ENCODE measurements at regions not wholly inside any gene's neighbourhood (a gene's known extent, or its start where the extent isn't known, plus 50 kb on each side); places are given as distances from the start of the nearest gene placed in this dataset.

DNA sequence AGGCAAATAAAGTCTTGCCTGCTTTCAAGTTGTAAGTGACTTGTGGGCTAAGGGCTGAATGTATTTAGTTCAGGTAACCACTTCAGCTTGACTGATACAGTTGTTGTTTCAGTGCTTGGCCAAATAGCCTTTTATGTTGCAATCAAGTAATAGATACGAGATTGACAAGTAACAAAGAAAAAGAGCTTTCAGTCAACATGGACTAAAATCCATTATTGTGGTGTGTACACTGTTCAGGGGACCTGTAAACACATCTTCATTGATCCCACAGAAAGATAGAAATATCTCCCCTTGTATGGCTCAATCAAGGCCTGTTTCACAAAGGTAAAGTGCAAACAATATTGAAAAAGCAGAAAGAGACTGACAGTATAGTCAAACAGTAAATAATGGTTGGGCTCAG is 224.8 kb upstream of the TMCO5A start:
- Histone ChIP-seq H3K36me3 (no peaks in the 10 kb centered on the region), H3K9me3 (no peaks in the 10 kb centered on the region), H3K4me3 (no peak overlapping the region), H3K27me3 (replicated peaks; ENCODE audit: insufficient read depth) (no peaks in the 10 kb centered on the region), H3K4me1 (replicated peaks) (no peaks in the 10 kb centered on the region), H3K27ac (no peak overlapping the region)
- no peak for DNase-seq (ENCODE audit: low spot score)
- intact Hi-C loops (cut with DNase I): no loop called here
- WGBS: 69% methylated on average over 1 of the region's 1 CpG
- TF ChIP-seq CTCF (IDR thresholded peaks at IDR 0.05): no peak
- TF ChIP-seq POLR2A (IDR thresholded peaks at IDR 0.05): no peak
- TF ChIP-seq POLR2AphosphoS5 (IDR thresholded peaks at IDR 0.05): no peak

DNA sequence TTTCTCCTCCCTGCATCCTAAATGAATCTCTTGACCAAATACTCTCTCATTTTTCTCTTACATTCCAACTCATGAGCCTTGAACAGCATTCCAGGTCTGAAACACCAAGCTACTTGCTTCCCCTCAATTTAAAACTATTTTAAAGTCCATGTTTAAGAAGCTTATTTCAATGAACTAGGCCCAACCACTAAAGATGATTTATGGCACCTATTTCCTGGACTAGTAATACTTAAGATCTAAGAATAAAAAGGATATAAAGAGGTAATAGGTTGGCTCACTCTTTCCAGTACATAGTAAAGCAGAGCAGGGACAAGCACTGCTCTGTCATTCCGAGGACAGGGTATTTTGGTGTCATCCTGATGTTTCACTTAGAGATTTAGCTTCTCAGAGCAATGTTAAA is 219.3 kb upstream of the TMCO5A start:
- 73% methylated on average over 1 of the region's 1 CpG for WGBS
- intact Hi-C loops (cut with DNase I): no loop called here

GRCh38 chr15:37720267-37720666 is 214.2 kb upstream of the TMCO5A start:
- Histone ChIP-seq H3K9me3 (no peaks in the 10 kb centered on the region), H3K4me3 (no peak overlapping the region), H3K27me3 (replicated peaks; ENCODE audit: insufficient read depth) (no peaks in the 10 kb centered on the region), H3K36me3 (no peaks in the 10 kb centered on the region), H3K4me1 (replicated peaks) (no peaks in the 10 kb centered on the region), H3K27ac (no peak overlapping the region)
- no peak for TF ChIP-seq POLR2A (IDR thresholded peaks at IDR 0.05)
- TF ChIP-seq POLR2AphosphoS5 (IDR thresholded peaks at IDR 0.05): no peak
- no peak for TF ChIP-seq CTCF (IDR thresholded peaks at IDR 0.05)
- intact Hi-C loops (cut with DNase I): no loop called here
- no peak for DNase-seq (ENCODE audit: low spot score)
- WGBS: 78% methylated on average over 9 of the region's 9 CpGs

More for the DNA sequence above, 219.3 kb upstream of the TMCO5A start:
- no peaks in the 10 kb centered on the region for H3K9me3 ChIP-seq
- DNase-seq (ENCODE audit: low spot score): no peak
- no peak overlapping the region for H3K27ac ChIP-seq
- H3K4me1 ChIP-seq (replicated peaks): no peaks in the 10 kb centered on the region
- no peaks in the 10 kb centered on the region for H3K27me3 ChIP-seq (replicated peaks; ENCODE audit: insufficient read depth)
- TF ChIP-seq POLR2A (IDR thresholded peaks at IDR 0.05): no peak
- TF ChIP-seq CTCF (IDR thresholded peaks at IDR 0.05): no peak
- no peak for TF ChIP-seq POLR2AphosphoS5 (IDR thresholded peaks at IDR 0.05)
- no peaks in the 10 kb centered on the region for H3K36me3 ChIP-seq
- no peak overlapping the region for H3K4me3 ChIP-seq

GRCh38 chr15:37731146-37731746 is 203.2 kb upstream of the TMCO5A start:
- Histone ChIP-seq H3K9me3 (no peaks in the 10 kb centered on the region), H3K36me3 (no peaks in the 10 kb centered on the region), H3K4me1 (replicated peaks) (no peaks in the 10 kb centered on the region), H3K27ac (no peak overlapping the region), H3K27me3 (replicated peaks; ENCODE audit: insufficient read depth) (no peaks in the 10 kb centered on the region), H3K4me3 (no peak overlapping the region)
- TF ChIP-seq CTCF (IDR thresholded peaks at IDR 0.05) (no peak), POLR2AphosphoS5 (IDR thresholded peaks at IDR 0.05) (no peak), POLR2A (IDR thresholded peaks at IDR 0.05) (no peak)
- intact Hi-C loops (cut with DNase I): no loop called here
- no peak for DNase-seq (ENCODE audit: low spot score)
- 71% methylated on average over 5 of the region's 5 CpGs for WGBS

GRCh38 chr15:37733628-37734027 is 200.8 kb upstream of the TMCO5A start:
- H3K9me3 ChIP-seq: no peaks in the 10 kb centered on the region
- intact Hi-C loops (cut with DNase I): no loop called here
- 93% methylated on average over 5 of the region's 5 CpGs for WGBS
- no peak for DNase-seq (ENCODE audit: low spot score)
- no peak overlapping the region for H3K4me3 ChIP-seq
- no peaks in the 10 kb centered on the region for H3K4me1 ChIP-seq (replicated peaks)
- TF ChIP-seq POLR2A (IDR thresholded peaks at IDR 0.05) (no peak), POLR2AphosphoS5 (IDR thresholded peaks at IDR 0.05) (no peak), CTCF (IDR thresholded peaks at IDR 0.05) (no peak)
- H3K27ac ChIP-seq: no peak overlapping the region
- no peaks in the 10 kb centered on the region for H3K36me3 ChIP-seq
- H3K27me3 ChIP-seq (replicated peaks; ENCODE audit: insufficient read depth): no peaks in the 10 kb centered on the region

All from prostate gland (tissue), 2 donors.